ENCODE measurements at regions not wholly inside any gene's neighbourhood (a gene's known extent, or its start where the extent isn't known, plus 50 kb on each side); places are given as distances from the start of the nearest gene placed in this dataset.

DNA sequence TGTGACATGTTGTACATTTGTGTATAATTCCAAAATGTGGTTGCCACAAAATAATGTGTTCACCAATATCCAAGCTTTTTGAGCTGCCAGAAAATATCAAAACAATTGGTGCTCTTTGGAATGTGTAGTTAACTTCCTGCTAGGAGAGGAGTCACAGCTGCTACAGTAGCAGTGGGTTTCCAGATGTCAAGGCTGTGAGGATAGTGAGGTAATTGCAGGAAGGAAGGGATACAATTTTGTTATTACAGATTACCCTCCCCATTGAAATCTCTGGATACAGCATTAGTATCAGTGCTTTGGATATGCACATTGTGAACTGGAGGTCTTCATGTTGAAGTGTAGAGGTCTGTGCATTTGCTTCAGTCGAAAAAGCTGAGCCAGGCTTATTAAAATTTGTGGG is 253.2 kb downstream of the PTPRC start:
- no peak for TF ChIP-seq CTCF (IDR thresholded peaks at IDR 0.05)
- intact Hi-C loops (cut with DNase I; ENCODE audit: low total_unique reads) = no loop called here
- H3K27me3 ChIP-seq = no peaks in the 10 kb centered on the region
- H3K27ac ChIP-seq = no peak overlapping the region
- H3K4me3 ChIP-seq = no peak overlapping the region
- H3K4me1 ChIP-seq = no peaks in the 10 kb centered on the region
- DNase-seq = no peak
- no peaks in the 10 kb centered on the region for H3K9me3 ChIP-seq
- H3K36me3 ChIP-seq = no peaks in the 10 kb centered on the region

- no peak for TF ChIP-seq CTCF (IDR thresholded peaks at IDR 0.05)
- Histone ChIP-seq H3K9me3 (no peaks in the 10 kb centered on the region), H3K27ac (no peak overlapping the region), H3K4me1 (no peaks in the 10 kb centered on the region), H3K36me3 (no peaks in the 10 kb centered on the region), H3K27me3 (no peaks in the 10 kb centered on the region), H3K4me3 (no peak overlapping the region)
- no peak for DNase-seq
- intact Hi-C loops (cut with DNase I; ENCODE audit: low total_unique reads) = no loop called here
These were observed 254.3 kb downstream of the PTPRC start for GRCh38 chr1:198893141-198893540.

- Histone ChIP-seq H3K27me3 (no peaks in the 10 kb centered on the region), H3K9me3 (no peaks in the 10 kb centered on the region), H3K27ac (no peak overlapping the region), H3K4me3 (no peak overlapping the region), H3K4me1 (no peaks in the 10 kb centered on the region), H3K36me3 (no peaks in the 10 kb centered on the region)
- intact Hi-C loops (cut with DNase I; ENCODE audit: low total_unique reads) = no loop called here
- TF ChIP-seq CTCF (IDR thresholded peaks at IDR 0.05) = no peak
- no peak for DNase-seq
These were observed 255.1 kb downstream of the PTPRC start for GRCh38 chr1:198893763-198894444.

- Histone ChIP-seq H3K4me1 (peaks cover 0 to 7% (median 2%) of the 10 kb centered on the region in 4 donors), H3K27ac (no peak overlapping the region), H3K4me3 (no peak overlapping the region), H3K9me3 (no peaks in the 10 kb centered on the region), H3K36me3 (no peaks in the 10 kb centered on the region), H3K27me3 (no peaks in the 10 kb centered on the region)
- no peak for TF ChIP-seq CTCF (IDR thresholded peaks at IDR 0.05)
- intact Hi-C loops (cut with DNase I; ENCODE audit: low total_unique reads) = no loop called here
- DNase-seq = no peak
These were observed 262.4 kb downstream of the PTPRC start for GRCh38 chr1:198901266-198901665.

DNA sequence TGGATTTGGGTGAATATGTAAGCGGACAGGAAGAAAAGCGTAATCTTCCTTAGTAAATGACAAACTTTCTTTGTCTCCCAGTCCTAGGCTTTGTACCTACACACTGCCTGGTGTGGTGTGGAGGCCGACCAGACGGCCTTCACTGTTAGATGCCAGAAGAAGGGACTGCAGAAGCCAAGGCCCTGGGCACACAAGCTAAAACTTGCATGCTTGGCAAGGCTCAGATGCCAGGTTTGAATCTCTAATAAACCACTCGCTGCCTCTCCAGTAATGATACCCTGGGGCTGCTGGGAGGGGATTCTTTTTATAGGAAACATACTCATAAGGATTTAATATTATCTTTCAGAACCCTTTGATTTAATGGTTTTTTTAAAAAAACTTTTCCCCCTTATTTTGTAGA is 263.8 kb downstream of the PTPRC start:
- no peak for TF ChIP-seq CTCF (IDR thresholded peaks at IDR 0.05)
- no peaks in the 10 kb centered on the region for H3K9me3 ChIP-seq
- H3K27ac ChIP-seq = no peak overlapping the region
- intact Hi-C loops (cut with DNase I; ENCODE audit: low total_unique reads) = no loop called here
- H3K4me1 ChIP-seq = peaks cover 0 to 7% (median 2%) of the 10 kb centered on the region in 4 donors
- DNase-seq = no peak
- H3K27me3 ChIP-seq = no peaks in the 10 kb centered on the region
- H3K4me3 ChIP-seq = no peak overlapping the region
- H3K36me3 ChIP-seq = no peaks in the 10 kb centered on the region

DNA sequence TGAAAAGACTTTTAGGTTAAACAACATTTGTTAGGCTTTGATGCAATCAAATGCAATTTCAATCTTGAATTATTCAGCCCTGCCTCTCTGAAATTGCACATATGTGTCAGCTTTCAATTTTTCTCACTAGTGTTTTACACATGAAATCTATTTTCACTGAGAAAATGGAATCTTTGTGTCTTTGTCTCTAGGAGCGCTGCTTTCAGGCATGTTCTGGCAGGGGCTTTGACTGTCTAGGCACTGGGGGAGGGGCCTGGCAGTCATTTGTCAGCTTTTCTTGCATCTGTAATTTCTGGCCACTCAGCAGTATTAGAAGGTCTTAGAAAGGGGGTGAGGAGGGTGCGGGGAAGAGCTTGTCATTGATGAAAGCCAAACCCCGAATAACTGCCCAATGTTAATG is 264.4 kb downstream of the PTPRC start:
- no peak for DNase-seq
- Histone ChIP-seq H3K27ac (no peak overlapping the region), H3K36me3 (no peaks in the 10 kb centered on the region), H3K9me3 (no peaks in the 10 kb centered on the region), H3K27me3 (no peaks in the 10 kb centered on the region), H3K4me1 (peaks cover 0 to 7% (median 2%) of the 10 kb centered on the region in 4 donors), H3K4me3 (no peak overlapping the region)
- TF ChIP-seq CTCF (IDR thresholded peaks at IDR 0.05) = no peak
- intact Hi-C loops (cut with DNase I; ENCODE audit: low total_unique reads) = no loop called here

All from tibial artery (tissue), 4 donors.